Mammary epithelial cell (primary cell): ENCODE measurements at regions not wholly inside any gene's neighbourhood (a gene's known extent, or its start where the extent isn't known, plus 50 kb on each side); places are given as distances from the start of the nearest gene placed in this dataset.

ENCODE experiments used
- EZH2 ChIP-seq: IDR thresholded peaks from 2 replicates; pipeline ENCODE4 v1.6.1; 2012; ENCODE audit warnings: low read length, inconsistent platforms, borderline replicate concordance
- TF ChIP-seq, protein P1 (sequence below), 2 donors: IDR thresholded peaks in 1 of 2; conservative IDR thresholded peaks in 1 of 2; 2 replicates each; pipeline ENCODE4 v1.5.1; 2011 to 2012; ENCODE audit warnings: inconsistent platforms in 2 of 2, low read length in 2 of 2, mild to moderate bottlenecking in 2 of 2, control low read depth in 1 of 2, low read depth in 1 of 2; ENCODE audit not compliant: insufficient read depth in 1 of 2; ENCODE audit errors: extremely low read depth in 1 of 2

DNA sequence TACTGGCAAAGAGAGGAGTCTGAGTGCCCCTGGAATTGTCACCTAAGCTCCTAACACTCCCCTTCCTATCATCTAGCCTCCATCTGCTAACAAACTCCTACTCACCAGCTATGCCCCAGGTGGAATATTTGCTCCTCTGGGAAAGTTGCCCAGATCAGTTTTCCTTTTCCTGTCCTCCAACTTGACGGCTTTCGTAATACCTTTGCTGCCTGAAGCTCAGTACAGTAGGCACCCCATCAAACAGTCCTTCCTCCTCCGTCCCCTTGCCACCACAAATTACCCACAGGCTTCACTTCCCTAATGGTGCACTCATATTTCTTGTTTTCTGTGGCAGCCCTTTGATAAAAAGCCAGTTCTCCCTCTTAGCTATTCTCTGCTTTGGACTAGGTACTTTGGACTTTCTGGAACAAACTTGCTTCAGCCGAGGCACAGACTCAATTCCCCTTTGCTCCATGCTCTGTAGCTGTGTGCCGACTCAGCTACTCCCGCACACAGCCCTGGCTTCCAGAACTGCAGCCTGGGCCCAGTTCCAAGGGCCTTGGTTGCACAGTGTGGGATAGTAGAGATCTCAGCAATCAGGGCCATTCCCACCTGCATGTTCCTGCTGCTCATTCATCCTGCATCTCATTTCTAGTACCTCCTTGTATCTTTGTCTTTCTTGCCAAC lies 605.1 kb downstream of the BCOR start:
- TF ChIP-seq, protein P1, sequence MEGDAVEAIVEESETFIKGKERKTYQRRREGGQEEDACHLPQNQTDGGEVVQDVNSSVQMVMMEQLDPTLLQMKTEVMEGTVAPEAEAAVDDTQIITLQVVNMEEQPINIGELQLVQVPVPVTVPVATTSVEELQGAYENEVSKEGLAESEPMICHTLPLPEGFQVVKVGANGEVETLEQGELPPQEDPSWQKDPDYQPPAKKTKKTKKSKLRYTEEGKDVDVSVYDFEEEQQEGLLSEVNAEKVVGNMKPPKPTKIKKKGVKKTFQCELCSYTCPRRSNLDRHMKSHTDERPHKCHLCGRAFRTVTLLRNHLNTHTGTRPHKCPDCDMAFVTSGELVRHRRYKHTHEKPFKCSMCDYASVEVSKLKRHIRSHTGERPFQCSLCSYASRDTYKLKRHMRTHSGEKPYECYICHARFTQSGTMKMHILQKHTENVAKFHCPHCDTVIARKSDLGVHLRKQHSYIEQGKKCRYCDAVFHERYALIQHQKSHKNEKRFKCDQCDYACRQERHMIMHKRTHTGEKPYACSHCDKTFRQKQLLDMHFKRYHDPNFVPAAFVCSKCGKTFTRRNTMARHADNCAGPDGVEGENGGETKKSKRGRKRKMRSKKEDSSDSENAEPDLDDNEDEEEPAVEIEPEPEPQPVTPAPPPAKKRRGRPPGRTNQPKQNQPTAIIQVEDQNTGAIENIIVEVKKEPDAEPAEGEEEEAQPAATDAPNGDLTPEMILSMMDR (conservative IDR thresholded peaks at IDR 0.05 in 1 of 2, IDR thresholded peaks at IDR 0.05 in 1 of 2; ENCODE audit: extremely low read depth in 1 of 2, insufficient read depth in 1 of 2, low read depth in 1 of 2, low read length in 2 of 2) = no peak
- TF ChIP-seq EZH2 = no peak
